SH-SY5Y (cell line): ENCODE measurements at regions not wholly inside any gene's neighbourhood (a gene's known extent, or its start where the extent isn't known, plus 50 kb on each side); places are given as distances from the start of the nearest gene placed in this dataset.

Source experiments
- GATA2 ChIP-seq: IDR thresholded peaks from 2 replicates; pipeline ENCODE4 v1.6.1; 2011; ENCODE audit warnings: mild to moderate bottlenecking, low read depth, low read length
- GATA3 ChIP-seq: IDR thresholded peaks from 2 replicates; pipeline ENCODE4 v1.6.1; 2011; ENCODE audit warnings: low read depth, mild to moderate bottlenecking, low read length, moderate library complexity

DNA sequence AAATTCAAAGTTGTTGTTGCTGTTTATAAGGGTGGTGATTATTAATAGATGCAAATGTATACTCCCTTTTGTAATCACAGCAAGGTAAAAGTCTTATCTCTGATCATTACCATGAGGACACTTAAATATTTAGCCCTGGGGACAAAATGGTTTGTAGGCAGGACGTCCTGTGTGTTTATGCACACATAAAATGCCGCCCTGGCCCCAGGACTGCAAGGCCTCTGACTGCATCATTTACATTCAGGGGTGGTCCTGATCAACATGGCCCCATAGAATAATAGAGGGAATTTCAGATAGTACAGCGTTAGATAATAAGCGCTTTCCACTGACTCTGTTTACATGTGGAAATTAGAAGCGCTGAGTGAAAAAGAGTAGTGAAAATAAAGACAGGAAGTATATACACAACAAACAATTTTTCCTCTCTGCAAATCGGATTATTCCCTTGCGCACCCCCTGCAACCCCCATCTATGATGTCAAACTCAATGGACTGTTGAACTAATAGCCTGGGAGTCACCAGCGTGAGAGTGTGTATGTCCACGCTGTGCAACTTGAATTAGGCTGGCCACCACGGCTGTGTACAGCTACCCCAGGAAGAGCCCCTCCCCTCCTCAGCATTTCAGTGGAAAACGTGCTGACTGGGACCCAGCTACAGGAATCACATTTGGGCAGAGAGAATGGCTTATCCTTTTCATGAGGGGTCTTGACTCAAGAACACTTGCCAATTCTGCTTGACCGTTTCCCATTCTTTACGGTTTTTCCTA is 291.5 kb downstream of the SOX11 start:
- TF ChIP-seq GATA2: no peak
- TF ChIP-seq GATA3: no peak
